Activated naive CD4-positive, alpha-beta T cell treated with anti-CD3 and anti-CD28 coated beads, Interleukin-2, amount 10 ng/mL, durations not matched to agents 7 days and 5 days (primary cell): ENCODE measurements at regions not wholly inside any gene's neighbourhood (a gene's known extent, or its start where the extent isn't known, plus 50 kb on each side); places are given as distances from the start of the nearest gene placed in this dataset.
"Not testable (repeated sequence)": the region's sequence is repeated elsewhere in the genome, so short reads cannot be mapped to it uniquely, and the experiment has no call there.

ENCODE experiments used
- CTCF ChIA-PET: fragments of 350-600 bp; sonication (Branson Sonifier 250); formaldehyde crosslinking; loops from one replicate; lab custom pipeline; 2021; ENCODE audit warnings: antibody characterized with exemption; lab: Charles Lee
- DNase-seq: peaks from one replicate; pipeline ENCODE4 v3.0.0-alpha.2; 2020
- H3K27ac Mint-ChIP-seq: one replicate; pipeline ENCODE4 v1.8.0; 2021; ENCODE audit warnings: mild to moderate bottlenecking, moderate library complexity, mixed read lengths
- H3K27me3 Mint-ChIP-seq: one replicate; pipeline ENCODE4 v1.8.0; 2021; ENCODE audit warnings: mild to moderate bottlenecking, mixed read lengths
- H3K36me3 Mint-ChIP-seq: one replicate; pipeline ENCODE4 v1.8.0; 2021; ENCODE audit warnings: mixed read lengths
- H3K4me1 Mint-ChIP-seq: one replicate; pipeline ENCODE4 v1.8.0; 2021; ENCODE audit warnings: mixed read lengths
- H3K4me3 Mint-ChIP-seq: one replicate; pipeline ENCODE4 v1.8.0; 2021; ENCODE audit warnings: mild to moderate bottlenecking, moderate library complexity, mixed read lengths
- H3K9me3 Mint-ChIP-seq: one replicate; pipeline ENCODE4 v1.8.0; 2021; ENCODE audit warnings: mixed read lengths

- DNase-seq = no peak
- Mint-ChIP-seq H3K9me3 (peaks cover 2% of the 10 kb centered on the region), H3K4me1 (no peaks in the 10 kb centered on the region), H3K36me3 (no peaks in the 10 kb centered on the region), H3K27me3 (no peaks in the 10 kb centered on the region), H3K27ac (no peak overlapping the region), H3K4me3 (no peak overlapping the region)
- CTCF ChIA-PET = no interaction called here
Observed at GRCh38 chr3:168696051-168696450, 600.3 kb upstream of the GOLIM4 start.

GRCh38 chr3:168693870-168694269 is 598.1 kb upstream of the GOLIM4 start:
- H3K27ac Mint-ChIP-seq = no peak overlapping the region
- CTCF ChIA-PET = no interaction called here
- DNase-seq = no peak

GRCh38 chr3:168688267-168688666 is 592.5 kb upstream of the GOLIM4 start:
- no peak overlapping the region for H3K27ac Mint-ChIP-seq
- H3K4me1 Mint-ChIP-seq = no peaks in the 10 kb centered on the region
- CTCF ChIA-PET = no interaction called here
- no peaks in the 10 kb centered on the region for H3K36me3 Mint-ChIP-seq
- DNase-seq = no peak
- peaks cover 2% of the 10 kb centered on the region for H3K9me3 Mint-ChIP-seq
- H3K27me3 Mint-ChIP-seq = no peaks in the 10 kb centered on the region
- H3K4me3 Mint-ChIP-seq = no peak overlapping the region

More at GRCh38 chr3:168693870-168694269, 598.1 kb upstream of the GOLIM4 start:
- no peaks in the 10 kb centered on the region for H3K36me3 Mint-ChIP-seq
- no peak overlapping the region for H3K4me3 Mint-ChIP-seq
- peaks cover 3% of the 10 kb centered on the region for H3K9me3 Mint-ChIP-seq
- H3K27me3 Mint-ChIP-seq = no peaks in the 10 kb centered on the region
- H3K4me1 Mint-ChIP-seq = no peaks in the 10 kb centered on the region

GRCh38 chr3:168684519-168684918 is 588.8 kb upstream of the GOLIM4 start:
- Mint-ChIP-seq H3K4me3 (no peak overlapping the region), H3K27ac (no peak overlapping the region), H3K27me3 (no peaks in the 10 kb centered on the region), H3K4me1 (no peaks in the 10 kb centered on the region), H3K9me3 (peaks cover 2% of the 10 kb centered on the region), H3K36me3 (no peaks in the 10 kb centered on the region)
- DNase-seq = no peak
- CTCF ChIA-PET = no interaction called here

DNA sequence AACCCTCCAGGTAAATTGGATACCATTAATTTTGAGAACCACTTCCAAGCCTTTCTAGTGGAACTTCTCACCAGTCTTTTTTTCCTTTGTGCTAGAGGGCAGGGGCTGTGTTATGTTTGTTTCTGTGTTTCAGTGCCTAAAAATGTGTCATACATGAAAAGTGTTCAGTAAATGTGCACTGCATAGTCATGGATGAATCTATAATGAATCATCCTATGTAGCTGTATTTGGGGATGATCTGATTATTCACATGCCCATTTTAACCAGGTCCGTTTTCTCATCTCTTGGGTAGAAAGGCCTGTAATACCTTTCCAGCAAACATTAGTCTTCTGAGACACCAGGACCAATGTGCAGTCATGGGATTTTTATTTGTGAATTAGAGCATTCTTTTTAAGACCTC is 583.0 kb upstream of the GOLIM4 start:
- CTCF ChIA-PET = no interaction called here
- no peaks in the 10 kb centered on the region for H3K27me3 Mint-ChIP-seq
- no peak overlapping the region for H3K4me3 Mint-ChIP-seq
- no peaks in the 10 kb centered on the region for H3K4me1 Mint-ChIP-seq
- H3K36me3 Mint-ChIP-seq = no peaks in the 10 kb centered on the region
- H3K27ac Mint-ChIP-seq = no peak overlapping the region
- peaks cover 2% of the 10 kb centered on the region for H3K9me3 Mint-ChIP-seq
- no peak for DNase-seq

DNA sequence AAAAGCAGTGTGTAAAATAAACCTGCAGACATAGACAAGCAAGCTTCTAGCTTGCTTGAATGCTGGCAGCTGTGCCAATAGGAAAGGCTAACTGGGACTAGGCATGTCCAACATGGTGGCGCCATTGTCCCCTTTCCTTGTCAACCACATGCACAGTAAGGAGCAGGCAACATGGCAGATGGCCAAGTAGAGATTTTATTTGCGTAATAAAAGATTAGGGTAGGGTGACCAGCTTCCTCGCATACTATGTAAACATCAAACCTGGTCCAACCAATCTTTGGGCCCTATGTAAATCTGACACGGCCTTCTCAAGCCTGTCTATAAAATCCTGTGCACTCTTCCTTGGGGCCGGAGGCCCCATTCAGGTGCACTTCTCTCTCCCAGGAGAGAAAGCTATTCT is 575.4 kb upstream of the GOLIM4 start:
- DNase-seq = no peak
- Mint-ChIP-seq H3K4me1 (no peaks in the 10 kb centered on the region), H3K4me3 (no peak overlapping the region), H3K36me3 (no peaks in the 10 kb centered on the region), H3K27ac (no peak overlapping the region), H3K27me3 (no peaks in the 10 kb centered on the region), H3K9me3 (peaks cover 5% of the 10 kb centered on the region)
- CTCF ChIA-PET = no interaction called here

GRCh38 chr3:168660879-168661657 is 565.3 kb upstream of the GOLIM4 start:
- H3K27ac Mint-ChIP-seq, H3K36me3 Mint-ChIP-seq, H3K4me1 Mint-ChIP-seq, H3K4me3 Mint-ChIP-seq, H3K27me3 Mint-ChIP-seq, CTCF ChIA-PET, H3K9me3 Mint-ChIP-seq, DNase-seq: not testable (repeated sequence)

DNA sequence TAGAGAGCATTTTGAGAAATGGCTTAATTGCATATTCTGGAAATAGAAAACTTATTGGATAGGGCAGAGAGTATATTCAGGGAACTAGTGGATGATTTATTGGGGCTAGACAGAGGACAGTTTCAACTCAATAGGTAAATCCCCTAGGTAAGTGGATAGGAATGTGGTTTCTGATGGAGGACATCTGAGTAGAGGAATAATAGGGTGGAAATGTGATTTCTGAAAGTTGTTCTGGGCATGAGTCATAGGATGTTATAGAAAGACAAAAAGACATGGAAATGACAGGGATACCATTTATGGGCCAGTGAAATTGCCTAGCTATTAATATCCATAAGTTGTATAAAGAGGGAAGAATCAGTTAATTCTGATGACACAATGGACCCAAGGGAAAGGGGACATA is 563.3 kb upstream of the GOLIM4 start:
- no peaks in the 10 kb centered on the region for H3K4me1 Mint-ChIP-seq
- H3K36me3 Mint-ChIP-seq = no peaks in the 10 kb centered on the region
- no peaks in the 10 kb centered on the region for H3K27me3 Mint-ChIP-seq
- H3K4me3 Mint-ChIP-seq = no peak overlapping the region
- no peaks in the 10 kb centered on the region for H3K9me3 Mint-ChIP-seq
- no peak overlapping the region for H3K27ac Mint-ChIP-seq
- CTCF ChIA-PET = no interaction called here
- DNase-seq = no peak

GRCh38 chr3:168655611-168656010 is 559.9 kb upstream of the GOLIM4 start:
- DNase-seq = no peak
- H3K27ac Mint-ChIP-seq = no peak overlapping the region
- H3K9me3 Mint-ChIP-seq = no peaks in the 10 kb centered on the region
- CTCF ChIA-PET = no interaction called here
- H3K4me1 Mint-ChIP-seq = no peaks in the 10 kb centered on the region
- H3K4me3 Mint-ChIP-seq = no peak overlapping the region
- H3K36me3 Mint-ChIP-seq = no peaks in the 10 kb centered on the region
- H3K27me3 Mint-ChIP-seq = no peaks in the 10 kb centered on the region

GRCh38 chr3:168654700-168655099 is 559.0 kb upstream of the GOLIM4 start:
- H3K27ac Mint-ChIP-seq = no peak overlapping the region
- no peaks in the 10 kb centered on the region for H3K4me1 Mint-ChIP-seq
- CTCF ChIA-PET = no interaction called here

GRCh38 chr3:168653255-168653654 is 557.5 kb upstream of the GOLIM4 start:
- H3K36me3 Mint-ChIP-seq = no peaks in the 10 kb centered on the region
- DNase-seq = no peak
- H3K4me1 Mint-ChIP-seq = no peaks in the 10 kb centered on the region
- no peak overlapping the region for H3K27ac Mint-ChIP-seq
- CTCF ChIA-PET = no interaction called here
- H3K4me3 Mint-ChIP-seq = no peak overlapping the region
- no peaks in the 10 kb centered on the region for H3K9me3 Mint-ChIP-seq
- H3K27me3 Mint-ChIP-seq = no peaks in the 10 kb centered on the region

More at GRCh38 chr3:168654700-168655099, 559.0 kb upstream of the GOLIM4 start:
- H3K36me3 Mint-ChIP-seq = no peaks in the 10 kb centered on the region
- DNase-seq = no peak
- H3K27me3 Mint-ChIP-seq = no peaks in the 10 kb centered on the region
- H3K9me3 Mint-ChIP-seq = no peaks in the 10 kb centered on the region
- no peak overlapping the region for H3K4me3 Mint-ChIP-seq

GRCh38 chr3:168648321-168648720 is 552.6 kb upstream of the GOLIM4 start:
- Mint-ChIP-seq H3K27ac (no peak overlapping the region), H3K36me3 (no peaks in the 10 kb centered on the region), H3K4me1 (no peaks in the 10 kb centered on the region), H3K9me3 (no peaks in the 10 kb centered on the region), H3K27me3 (no peaks in the 10 kb centered on the region), H3K4me3 (no peak overlapping the region)
- CTCF ChIA-PET = no interaction called here
- DNase-seq = no peak

DNA sequence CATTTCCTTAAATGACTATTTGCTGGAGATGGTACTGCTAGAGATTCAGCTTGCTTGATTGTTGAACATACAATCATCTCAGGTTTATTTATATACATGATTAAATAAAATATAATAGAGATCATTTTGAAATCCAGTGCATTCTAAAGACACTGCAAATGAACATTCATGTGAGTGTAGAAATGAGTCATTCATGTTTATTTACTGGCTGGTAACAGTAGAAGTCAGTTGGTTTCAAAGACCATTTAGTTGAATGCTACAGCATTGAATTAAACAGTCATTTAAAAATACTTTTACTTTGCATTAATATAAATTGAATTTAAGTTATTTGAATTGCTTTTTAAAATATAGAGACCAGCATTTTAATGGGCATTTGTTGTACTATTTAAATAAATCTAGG is 551.9 kb upstream of the GOLIM4 start:
- no peak for DNase-seq
- H3K27me3 Mint-ChIP-seq = no peaks in the 10 kb centered on the region
- H3K4me3 Mint-ChIP-seq = no peak overlapping the region
- no peaks in the 10 kb centered on the region for H3K9me3 Mint-ChIP-seq
- CTCF ChIA-PET = no interaction called here
- H3K4me1 Mint-ChIP-seq = no peaks in the 10 kb centered on the region
- H3K36me3 Mint-ChIP-seq = no peaks in the 10 kb centered on the region
- no peak overlapping the region for H3K27ac Mint-ChIP-seq

GRCh38 chr3:168645180-168645579 is 549.5 kb upstream of the GOLIM4 start:
- Mint-ChIP-seq H3K27ac (no peak overlapping the region), H3K4me3 (no peak overlapping the region), H3K27me3 (no peaks in the 10 kb centered on the region), H3K9me3 (no peaks in the 10 kb centered on the region), H3K36me3 (no peaks in the 10 kb centered on the region), H3K4me1 (no peaks in the 10 kb centered on the region)
- CTCF ChIA-PET = no interaction called here
- no peak for DNase-seq

- CTCF ChIA-PET = no interaction called here
- Mint-ChIP-seq H3K4me1 (no peaks in the 10 kb centered on the region), H3K4me3 (no peak overlapping the region)
Observed at GRCh38 chr3:168628549-168628948, 532.8 kb upstream of the GOLIM4 start.

More at GRCh38 chr3:168628549-168628948, 532.8 kb upstream of the GOLIM4 start:
- Mint-ChIP-seq H3K9me3 (no peaks in the 10 kb centered on the region), H3K27me3 (no peaks in the 10 kb centered on the region), H3K27ac (no peak overlapping the region), H3K36me3 (no peaks in the 10 kb centered on the region)
- no peak for DNase-seq
